ENCODE measurements at regions not wholly inside any gene's neighbourhood (a gene's known extent, or its start where the extent isn't known, plus 50 kb on each side); places are given as distances from the start of the nearest gene placed in this dataset.
"Not testable (repeated sequence)": the region's sequence is repeated elsewhere in the genome, so short reads cannot be mapped to it uniquely, and the experiment has no call there.

- Histone ChIP-seq H3K79me2 (ENCODE audit: insufficient read depth, low read length) (no peaks in the 10 kb centered on the region), H3K36me3 (ENCODE audit: low read length) (no peaks in the 10 kb centered on the region), H3K4me3 (ENCODE audit: insufficient read depth, low read length, poor library complexity, severe bottlenecking) (no peak overlapping the region), H3F3A (ENCODE audit: insufficient read depth) (no peaks in the 10 kb centered on the region), H3K9me2 (replicated peaks; ENCODE audit: insufficient read depth, low read length) (no peaks in the 10 kb centered on the region), H3K9me3 (ENCODE audit: insufficient read depth, low read length) (no peaks in the 10 kb centered on the region), H2AFZ (ENCODE audit: low read depth, low read length, severe bottlenecking) (no peak overlapping the region), H3K27ac (ENCODE audit: low read depth, low read length) (no peak overlapping the region), H4K20me1 (ENCODE audit: low read depth, low read length) (no peaks in the 10 kb centered on the region), H3K4me2 (ENCODE audit: low read depth, low read length, poor library complexity, severe bottlenecking) (no peak overlapping the region), H3K27me3 (ENCODE audit: low read length) (no peaks in the 10 kb centered on the region), H3K9ac (ENCODE audit: low read length) (no peak overlapping the region)
- TF ChIP-seq EZH2phosphoT487 (conservative IDR thresholded peaks at IDR 0.05; ENCODE audit: low read length) (no peak), CTCF (IDR thresholded peaks at IDR 0.05; ENCODE audit: insufficient read depth, low read length, poor library complexity, severe bottlenecking) (no peak)
Measured at GRCh38 chr16:60648290-60648689, 1387.9 kb downstream of the CDH8 start.

- not testable (repeated sequence) for H3K4me3 ChIP-seq (ENCODE audit: insufficient read depth, low read length, poor library complexity, severe bottlenecking); H4K20me1 ChIP-seq (ENCODE audit: low read depth, low read length); H2AFZ ChIP-seq (ENCODE audit: low read depth, low read length, severe bottlenecking); H3K9me2 ChIP-seq (replicated peaks; ENCODE audit: insufficient read depth, low read length); H3K27ac ChIP-seq (ENCODE audit: low read depth, low read length); H3K36me3 ChIP-seq (ENCODE audit: low read length); H3K9ac ChIP-seq (ENCODE audit: low read length); H3K27me3 ChIP-seq (ENCODE audit: low read length); H3K4me2 ChIP-seq (ENCODE audit: low read depth, low read length, poor library complexity, severe bottlenecking); H3F3A ChIP-seq (ENCODE audit: insufficient read depth); H3K9me3 ChIP-seq (ENCODE audit: insufficient read depth, low read length); H3K79me2 ChIP-seq (ENCODE audit: insufficient read depth, low read length)
Measured at GRCh38 chr16:60647388-60647787, 1388.8 kb downstream of the CDH8 start.

- no peaks in the 10 kb centered on the region for H3K79me2 ChIP-seq (ENCODE audit: insufficient read depth, low read length)
- H3F3A ChIP-seq (ENCODE audit: insufficient read depth): no peaks in the 10 kb centered on the region
- no peak overlapping the region for H3K4me2 ChIP-seq (ENCODE audit: low read depth, low read length, poor library complexity, severe bottlenecking)
- no peak overlapping the region for H3K4me3 ChIP-seq (ENCODE audit: insufficient read depth, low read length, poor library complexity, severe bottlenecking)
- H3K9ac ChIP-seq (ENCODE audit: low read length): no peak overlapping the region
- H3K27me3 ChIP-seq (ENCODE audit: low read length): no peaks in the 10 kb centered on the region
- H3K36me3 ChIP-seq (ENCODE audit: low read length): no peaks in the 10 kb centered on the region
- TF ChIP-seq EZH2phosphoT487 (conservative IDR thresholded peaks at IDR 0.05; ENCODE audit: low read length) (no peak), CTCF (IDR thresholded peaks at IDR 0.05; ENCODE audit: insufficient read depth, low read length, poor library complexity, severe bottlenecking) (no peak)
- no peak overlapping the region for H3K27ac ChIP-seq (ENCODE audit: low read depth, low read length)
- H3K9me2 ChIP-seq (replicated peaks; ENCODE audit: insufficient read depth, low read length): no peaks in the 10 kb centered on the region
- no peak overlapping the region for H2AFZ ChIP-seq (ENCODE audit: low read depth, low read length, severe bottlenecking)
- no peaks in the 10 kb centered on the region for H3K9me3 ChIP-seq (ENCODE audit: insufficient read depth, low read length)
- no peaks in the 10 kb centered on the region for H4K20me1 ChIP-seq (ENCODE audit: low read depth, low read length)
Measured at GRCh38 chr16:60646631-60647030, 1389.6 kb downstream of the CDH8 start.

- TF ChIP-seq EZH2phosphoT487 (conservative IDR thresholded peaks at IDR 0.05; ENCODE audit: low read length): no peak
- TF ChIP-seq CTCF (IDR thresholded peaks at IDR 0.05; ENCODE audit: insufficient read depth, low read length, poor library complexity, severe bottlenecking): no peak
- Histone ChIP-seq H3K27ac (ENCODE audit: low read depth, low read length) (no peak overlapping the region), H3K79me2 (ENCODE audit: insufficient read depth, low read length) (no peaks in the 10 kb centered on the region), H4K20me1 (ENCODE audit: low read depth, low read length) (no peaks in the 10 kb centered on the region), H3K36me3 (ENCODE audit: low read length) (no peaks in the 10 kb centered on the region), H3K9ac (ENCODE audit: low read length) (no peak overlapping the region), H2AFZ (ENCODE audit: low read depth, low read length, severe bottlenecking) (no peak overlapping the region), H3K4me2 (ENCODE audit: low read depth, low read length, poor library complexity, severe bottlenecking) (no peak overlapping the region), H3K27me3 (ENCODE audit: low read length) (no peaks in the 10 kb centered on the region), H3K4me3 (ENCODE audit: insufficient read depth, low read length, poor library complexity, severe bottlenecking) (no peak overlapping the region), H3F3A (ENCODE audit: insufficient read depth) (no peaks in the 10 kb centered on the region), H3K9me2 (replicated peaks; ENCODE audit: insufficient read depth, low read length) (no peaks in the 10 kb centered on the region), H3K9me3 (ENCODE audit: insufficient read depth, low read length) (no peaks in the 10 kb centered on the region)
Measured at GRCh38 chr16:60645541-60645940, 1390.7 kb downstream of the CDH8 start.

All from SU-DHL-6 (cell line).